ENCODE measurements at regions not wholly inside any gene's neighbourhood (a gene's known extent, or its start where the extent isn't known, plus 50 kb on each side); places are given as distances from the start of the nearest gene placed in this dataset.

DNA sequence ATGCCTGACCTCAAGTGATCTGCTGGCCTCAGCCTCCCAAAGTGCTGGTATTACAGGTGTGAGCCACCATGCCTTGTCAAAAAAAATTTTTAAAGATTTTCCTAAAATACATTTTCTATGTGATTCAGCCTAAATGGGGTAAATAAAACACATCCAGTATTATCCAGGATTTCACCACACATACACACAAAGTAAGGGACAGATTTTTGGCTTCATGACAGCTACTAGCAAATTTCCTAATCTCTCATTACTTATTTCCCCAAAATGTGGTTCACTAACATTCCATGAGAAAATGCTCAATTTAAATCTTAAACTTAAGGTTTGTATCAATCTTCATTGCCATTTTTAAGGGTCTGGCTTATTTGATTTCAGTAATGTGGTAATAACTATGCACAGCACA, 348.5 kb upstream of the INTU start:
- TF ChIP-seq, protein P1, sequence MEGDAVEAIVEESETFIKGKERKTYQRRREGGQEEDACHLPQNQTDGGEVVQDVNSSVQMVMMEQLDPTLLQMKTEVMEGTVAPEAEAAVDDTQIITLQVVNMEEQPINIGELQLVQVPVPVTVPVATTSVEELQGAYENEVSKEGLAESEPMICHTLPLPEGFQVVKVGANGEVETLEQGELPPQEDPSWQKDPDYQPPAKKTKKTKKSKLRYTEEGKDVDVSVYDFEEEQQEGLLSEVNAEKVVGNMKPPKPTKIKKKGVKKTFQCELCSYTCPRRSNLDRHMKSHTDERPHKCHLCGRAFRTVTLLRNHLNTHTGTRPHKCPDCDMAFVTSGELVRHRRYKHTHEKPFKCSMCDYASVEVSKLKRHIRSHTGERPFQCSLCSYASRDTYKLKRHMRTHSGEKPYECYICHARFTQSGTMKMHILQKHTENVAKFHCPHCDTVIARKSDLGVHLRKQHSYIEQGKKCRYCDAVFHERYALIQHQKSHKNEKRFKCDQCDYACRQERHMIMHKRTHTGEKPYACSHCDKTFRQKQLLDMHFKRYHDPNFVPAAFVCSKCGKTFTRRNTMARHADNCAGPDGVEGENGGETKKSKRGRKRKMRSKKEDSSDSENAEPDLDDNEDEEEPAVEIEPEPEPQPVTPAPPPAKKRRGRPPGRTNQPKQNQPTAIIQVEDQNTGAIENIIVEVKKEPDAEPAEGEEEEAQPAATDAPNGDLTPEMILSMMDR (IDR thresholded peaks at IDR 0.05; ENCODE audit: extremely low read depth in 1 of 2, insufficient read depth in 1 of 2, low read depth in 1 of 2, low read length in 2 of 2), result no peak
- TF ChIP-seq, protein P2, sequence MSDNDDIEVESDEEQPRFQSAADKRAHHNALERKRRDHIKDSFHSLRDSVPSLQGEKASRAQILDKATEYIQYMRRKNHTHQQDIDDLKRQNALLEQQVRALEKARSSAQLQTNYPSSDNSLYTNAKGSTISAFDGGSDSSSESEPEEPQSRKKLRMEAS (IDR thresholded peaks at IDR 0.05; ENCODE audit: insufficient read depth, insufficient read length), result no peak
- TF ChIP-seq POLR2AphosphoS5 (IDR thresholded peaks at IDR 0.05; ENCODE audit: insufficient read depth, low read depth, low read length), result no peak
- no peak for TF ChIP-seq GATA2 (IDR thresholded peaks at IDR 0.05; ENCODE audit: insufficient read depth, insufficient read length, low read depth, low read length)
- TF ChIP-seq POLR2A (IDR thresholded peaks at IDR 0.05; ENCODE audit: low read depth, low read length), result no peak
